Subcutaneous abdominal adipose tissue (tissue), 5 donors: ENCODE measurements at regions not wholly inside any gene's neighbourhood (a gene's known extent, or its start where the extent isn't known, plus 50 kb on each side); places are given as distances from the start of the nearest gene placed in this dataset.
"Not testable (repeated sequence)": the region's sequence is repeated elsewhere in the genome, so short reads cannot be mapped to it uniquely, and the experiment has no call there.

Experiments
- H3K27ac ChIP-seq: one replicate; pipeline ENCODE4 v1.7.0; 2013; ENCODE audit warnings: low read depth, mild to moderate bottlenecking, inconsistent platforms, low read length, moderate library complexity
- H3K27me3 ChIP-seq, 5 donors: one replicate each; pipeline ENCODE4 v1.7.0; 2013; ENCODE audit warnings: low read length in 5 of 5, inconsistent platforms in 1 of 5; ENCODE audit not compliant: control insufficient read depth in 5 of 5, insufficient read depth in 4 of 5
- H3K36me3 ChIP-seq, 5 donors: one replicate each; pipeline ENCODE4 v1.7.0; 2013; ENCODE audit warnings: low read length in 5 of 5; ENCODE audit not compliant: control insufficient read depth in 5 of 5, insufficient read depth in 5 of 5
- H3K4me1 ChIP-seq, 5 donors: one replicate each; pipeline ENCODE4 v1.7.0; 2013; ENCODE audit warnings: low read length in 5 of 5, mild to moderate bottlenecking in 3 of 5, moderate library complexity in 1 of 5; ENCODE audit not compliant: control insufficient read depth in 5 of 5, insufficient read depth in 5 of 5
- H3K4me3 ChIP-seq, 5 donors: one replicate each; pipeline ENCODE4 v1.7.0; 2013; ENCODE audit warnings: low read length in 5 of 5, low read depth in 1 of 5
- H3K9ac ChIP-seq, 5 donors: one replicate each; pipeline ENCODE4 v1.7.0; 2013; ENCODE audit warnings: low read length in 5 of 5, mild to moderate bottlenecking in 4 of 5, moderate library complexity in 3 of 5
- H3K9me3 ChIP-seq, 5 donors: one replicate each; pipeline ENCODE4 v1.7.0; 2013; ENCODE audit warnings: low read length in 5 of 5; ENCODE audit not compliant: control insufficient read depth in 5 of 5
- donor health status: healthy.
- donor health status: healthy.
- donor health status: healthy.
- donor health status: healthy.
- donor health status: healthy.

DNA sequence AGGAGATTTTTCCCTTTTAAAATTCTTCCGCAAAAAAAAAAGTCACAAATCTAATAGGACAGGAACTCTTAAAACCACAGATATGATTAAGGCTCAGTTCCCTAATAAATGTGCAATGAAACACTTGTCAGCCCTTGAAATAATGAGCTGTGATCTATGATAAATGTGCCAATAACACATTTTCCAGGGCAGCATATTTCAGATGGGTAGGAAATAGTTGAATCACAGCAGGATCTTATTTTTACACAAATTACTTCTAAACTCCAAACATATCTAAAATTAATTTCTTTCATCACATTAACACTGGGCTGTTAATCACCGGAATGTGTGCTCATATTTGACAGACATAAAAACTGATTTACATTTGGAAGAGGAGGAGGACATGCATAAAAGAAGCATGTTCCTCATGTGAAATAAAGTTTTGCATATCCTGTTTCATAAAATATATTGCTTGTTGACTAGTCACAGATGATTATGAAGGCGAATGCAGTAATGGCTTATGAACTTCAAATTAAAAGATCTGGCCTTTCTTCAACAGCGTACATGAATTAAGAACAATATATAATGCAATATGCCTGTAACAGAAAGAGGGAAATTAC is 281.4 kb downstream of the PAX3 start:
- H3K27ac ChIP-seq, result no peak overlapping the region
- H3K4me1 ChIP-seq, result no peaks in the 10 kb centered on the region
- H3K36me3 ChIP-seq, result no peaks in the 10 kb centered on the region
- peaks cover 2 to 8% (median 3%) of the 10 kb centered on the region in 5 donors for H3K27me3 ChIP-seq
- no peak overlapping the region for H3K9ac ChIP-seq
- no peak overlapping the region for H3K4me3 ChIP-seq
- H3K9me3 ChIP-seq, result no peaks in the 10 kb centered on the region

DNA sequence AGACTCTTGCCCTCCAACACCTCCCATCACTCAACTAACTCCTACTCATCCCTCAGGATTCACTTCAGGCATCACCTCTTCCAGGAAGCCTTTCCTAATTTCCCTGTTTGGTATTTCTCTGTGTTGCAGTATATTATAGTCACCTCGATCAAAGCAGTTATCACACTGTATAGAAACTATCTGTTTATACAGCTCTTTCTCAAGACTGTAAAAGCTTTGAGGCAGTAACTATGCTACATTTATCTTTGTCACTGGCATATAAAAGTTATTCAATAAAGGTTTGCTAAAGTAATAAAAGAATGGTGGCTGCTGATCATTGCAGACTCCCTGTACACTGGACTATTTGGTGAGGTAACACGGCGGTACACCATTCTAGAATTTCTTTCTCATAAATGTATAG is 284.9 kb downstream of the PAX3 start:
- H3K27ac ChIP-seq, result no peak overlapping the region
- H3K27me3 ChIP-seq, result peaks cover 3 to 8% (median 6%) of the 10 kb centered on the region in 5 donors
- no peaks in the 10 kb centered on the region for H3K9me3 ChIP-seq
- no peaks in the 10 kb centered on the region for H3K4me1 ChIP-seq
- H3K36me3 ChIP-seq, result no peaks in the 10 kb centered on the region
- H3K9ac ChIP-seq, result no peak overlapping the region
- no peak overlapping the region for H3K4me3 ChIP-seq

DNA sequence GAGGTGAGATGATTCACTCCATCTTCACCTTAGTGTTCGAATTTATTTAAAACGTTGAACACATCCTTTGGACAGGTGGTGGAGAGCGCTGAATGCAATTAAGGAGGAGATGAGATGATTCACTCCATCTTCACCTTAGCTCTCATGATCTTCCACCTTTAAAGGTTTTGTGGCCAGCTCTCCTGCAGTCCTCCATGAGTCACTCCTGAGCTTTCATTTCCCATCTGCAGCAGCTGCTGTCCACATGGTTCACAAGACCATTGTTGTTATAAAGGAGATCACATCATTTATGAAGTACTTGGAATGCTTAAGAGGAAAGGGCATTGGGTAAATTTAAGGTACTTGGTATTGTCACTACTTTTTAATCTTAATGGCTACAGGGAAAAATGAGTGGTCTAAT is 298.5 kb downstream of the PAX3 start:
- no peak overlapping the region for H3K9ac ChIP-seq
- H3K9me3 ChIP-seq, result no peaks in the 10 kb centered on the region
- H3K4me3 ChIP-seq, result no peak overlapping the region
- H3K27ac ChIP-seq, result no peak overlapping the region
- H3K4me1 ChIP-seq, result no peaks in the 10 kb centered on the region
- H3K36me3 ChIP-seq, result no peaks in the 10 kb centered on the region
- peaks cover 0 to 4% (median 3%) of the 10 kb centered on the region in 5 donors for H3K27me3 ChIP-seq

DNA sequence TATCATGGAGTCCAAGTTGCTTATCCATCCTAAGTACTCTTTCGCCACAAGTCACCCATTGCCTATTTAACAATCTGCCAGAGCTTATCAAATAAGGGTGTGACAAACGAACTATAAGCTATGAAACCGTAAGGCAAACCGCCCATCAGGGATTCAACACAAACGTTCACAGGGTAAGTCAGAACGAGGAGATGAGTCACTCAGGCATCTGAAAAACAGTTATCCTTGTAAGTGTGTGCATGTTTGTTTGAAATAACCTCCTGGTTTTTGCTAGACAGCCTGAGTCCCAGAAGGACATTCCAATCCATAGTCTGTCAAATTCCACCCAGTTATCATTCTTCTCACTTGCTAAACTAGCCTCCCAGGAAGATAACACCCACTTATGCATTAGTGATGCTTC is 299.1 kb downstream of the PAX3 start:
- Histone ChIP-seq H3K36me3 (no peaks in the 10 kb centered on the region), H3K4me3 (no peak overlapping the region), H3K27ac (no peak overlapping the region)

DNA sequence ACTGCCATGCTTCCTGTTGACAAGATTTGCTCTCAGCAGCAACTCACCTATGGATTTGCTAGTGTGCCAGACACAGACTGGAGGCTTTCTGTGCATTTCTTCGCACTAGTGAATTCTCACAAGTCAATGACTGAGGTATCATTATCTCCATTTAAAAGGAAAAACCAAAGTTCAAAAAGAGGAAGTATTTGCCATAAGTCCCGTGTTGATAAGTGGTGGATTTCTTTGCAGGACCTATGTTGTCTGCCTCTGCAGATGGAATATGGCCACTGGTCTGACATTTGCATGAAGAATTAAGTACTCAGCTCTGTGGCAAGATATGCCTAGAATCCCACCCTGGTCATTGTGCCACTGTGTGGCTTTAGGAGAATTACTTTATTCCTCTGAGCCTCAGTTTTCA is 299.6 kb downstream of the PAX3 start:
- H3K36me3 ChIP-seq, result no peaks in the 10 kb centered on the region
- no peak overlapping the region for H3K27ac ChIP-seq
- H3K4me3 ChIP-seq, result no peak overlapping the region
- no peak overlapping the region for H3K9ac ChIP-seq
- no peaks in the 10 kb centered on the region for H3K9me3 ChIP-seq
- H3K4me1 ChIP-seq, result no peaks in the 10 kb centered on the region
- H3K27me3 ChIP-seq, result peaks cover 0 to 4% (median 3%) of the 10 kb centered on the region in 5 donors

More for the DNA sequence above, 299.1 kb downstream of the PAX3 start:
- Histone ChIP-seq H3K4me1 (no peaks in the 10 kb centered on the region), H3K27me3 (peaks cover 0 to 4% (median 3%) of the 10 kb centered on the region in 5 donors), H3K9ac (no peak overlapping the region), H3K9me3 (no peaks in the 10 kb centered on the region)

DNA sequence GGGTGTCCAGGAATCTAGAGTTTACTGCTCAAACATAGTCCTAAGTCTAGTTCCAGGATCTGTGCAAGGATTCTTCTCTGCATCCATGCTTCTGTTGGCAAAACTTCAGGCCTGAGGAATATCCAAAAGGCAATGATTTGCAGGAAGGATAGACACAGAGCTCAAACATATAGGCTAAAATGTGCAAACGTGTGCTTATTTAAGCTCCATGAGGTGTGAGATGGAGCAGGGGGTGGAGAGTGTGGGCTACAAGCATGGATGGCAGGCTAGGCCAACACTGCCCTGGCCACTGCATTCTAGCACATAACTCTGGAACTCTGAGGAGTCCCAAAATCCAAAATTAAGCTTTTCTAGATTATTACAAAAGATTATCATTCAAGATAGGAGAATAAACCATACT is 301.1 kb downstream of the PAX3 start:
- Histone ChIP-seq H3K27me3 (peaks cover 0 to 4% (median 3%) of the 10 kb centered on the region in 5 donors), H3K9me3 (no peaks in the 10 kb centered on the region), H3K36me3 (no peaks in the 10 kb centered on the region), H3K27ac (no peak overlapping the region), H3K4me3 (no peak overlapping the region), H3K9ac (no peak overlapping the region), H3K4me1 (no peaks in the 10 kb centered on the region)

DNA sequence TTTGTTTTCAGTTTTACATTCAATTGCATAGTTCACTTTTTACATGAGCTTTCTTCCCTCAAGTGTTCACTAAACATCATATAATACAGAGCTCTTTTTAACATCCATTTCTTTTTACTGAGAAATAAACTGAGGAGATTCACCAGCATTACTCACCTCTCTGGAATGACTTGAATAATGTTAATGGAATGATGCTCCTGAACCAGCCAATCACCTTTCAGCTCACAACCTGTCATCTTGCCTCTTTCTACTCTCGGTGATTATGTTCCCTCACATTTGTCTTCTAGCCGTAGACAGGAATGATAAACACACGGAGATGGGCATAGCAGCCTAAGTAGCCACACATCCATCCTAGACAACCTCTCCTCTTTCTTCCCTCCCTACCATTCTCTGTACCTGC is 301.7 kb downstream of the PAX3 start:
- Histone ChIP-seq H3K9me3 (no peaks in the 10 kb centered on the region), H3K36me3 (no peaks in the 10 kb centered on the region), H3K27me3 (peaks cover 0 to 4% (median 3%) of the 10 kb centered on the region in 5 donors), H3K27ac (no peak overlapping the region), H3K9ac (no peak overlapping the region), H3K4me1 (no peaks in the 10 kb centered on the region), H3K4me3 (no peak overlapping the region)

DNA sequence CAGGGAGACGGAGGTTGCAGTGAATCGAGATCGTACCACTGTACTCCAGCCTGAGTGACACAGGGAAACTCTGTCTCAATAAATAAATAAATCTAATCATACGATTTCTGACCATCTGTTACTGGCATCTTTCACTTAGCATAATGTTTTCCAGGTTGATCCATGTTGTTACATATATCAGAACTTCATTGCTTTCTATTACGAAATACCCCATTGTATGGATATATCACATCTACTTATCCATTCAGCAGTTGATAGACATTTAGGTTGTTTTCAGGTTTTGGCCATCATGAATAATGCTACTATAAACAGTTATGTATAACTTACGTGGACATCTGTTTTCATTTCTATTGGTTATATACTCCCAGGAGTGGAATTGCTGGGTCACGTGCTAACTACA is 303.9 kb downstream of the PAX3 start:
- H3K4me3 ChIP-seq, result no peak overlapping the region
- no peaks in the 10 kb centered on the region for H3K4me1 ChIP-seq
- no peaks in the 10 kb centered on the region for H3K9me3 ChIP-seq
- H3K36me3 ChIP-seq, result no peaks in the 10 kb centered on the region
- peaks cover 0 to 4% (median 2%) of the 10 kb centered on the region in 5 donors for H3K27me3 ChIP-seq
- no peak overlapping the region for H3K9ac ChIP-seq
- no peak overlapping the region for H3K27ac ChIP-seq

DNA sequence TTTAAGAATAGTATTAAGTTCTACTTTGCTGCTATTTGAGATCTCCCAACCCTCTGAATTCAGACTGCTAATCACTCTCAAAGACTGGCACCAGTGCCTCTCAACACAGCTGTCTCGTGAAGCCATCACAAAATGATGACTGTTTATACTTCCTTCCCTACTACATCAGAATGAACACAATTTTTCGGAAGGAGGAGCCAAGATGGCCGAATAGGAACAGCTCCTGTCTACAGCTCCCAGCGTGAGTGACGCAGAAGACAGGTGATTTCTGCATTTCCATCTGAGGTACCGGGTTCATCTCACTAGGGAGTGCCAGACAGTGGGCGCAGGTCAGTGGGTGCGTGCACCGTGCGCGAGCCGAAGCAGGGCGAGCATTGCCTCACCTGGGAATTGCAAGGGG is 314.4 kb downstream of the PAX3 start:
- not testable (repeated sequence) for H3K4me3 ChIP-seq, H3K4me1 ChIP-seq, H3K36me3 ChIP-seq, H3K9me3 ChIP-seq, H3K27ac ChIP-seq, H3K9ac ChIP-seq, H3K27me3 ChIP-seq

DNA sequence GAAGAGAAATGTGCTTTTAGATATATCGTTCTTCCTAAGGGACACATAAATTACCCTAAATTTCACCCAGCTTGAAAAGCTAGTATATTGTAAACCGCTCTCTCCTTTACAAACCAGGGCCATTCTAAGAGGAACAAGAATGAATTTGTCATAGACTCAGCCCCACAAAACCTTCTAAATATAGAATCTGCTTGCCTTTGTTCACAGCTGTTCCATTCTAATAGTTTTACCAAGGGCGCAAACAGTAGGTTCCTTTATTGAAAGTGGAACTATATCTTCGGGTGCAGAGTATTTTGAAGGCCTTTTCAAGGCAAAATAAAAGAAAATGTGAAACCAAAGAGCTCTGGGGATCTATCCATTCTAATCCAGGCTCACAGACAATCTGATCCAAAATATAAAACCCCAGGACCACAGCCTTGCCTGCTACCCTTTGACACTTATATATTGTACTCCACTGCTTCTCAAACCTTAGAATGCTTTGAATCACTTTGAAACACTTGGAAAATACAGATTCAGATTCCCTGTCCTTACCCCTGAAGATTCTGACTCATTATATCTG is 316.8 kb downstream of the PAX3 start:
- H3K36me3 ChIP-seq, result no peaks in the 10 kb centered on the region
- no peak overlapping the region for H3K4me3 ChIP-seq
- H3K9me3 ChIP-seq, result no peaks in the 10 kb centered on the region
- no peak overlapping the region for H3K27ac ChIP-seq
- no peaks in the 10 kb centered on the region for H3K27me3 ChIP-seq
- H3K9ac ChIP-seq, result no peak overlapping the region
- no peaks in the 10 kb centered on the region for H3K4me1 ChIP-seq
